Cardiac muscle cell (in vitro differentiated cells and primary cell): ENCODE measurements at regions not wholly inside any gene's neighbourhood (a gene's known extent, or its start where the extent isn't known, plus 50 kb on each side); places are given as distances from the start of the nearest gene placed in this dataset.

Experiments
- DNase-seq, 2 donors: peaks; one replicate each; pipeline versions ENCODE4 v3.0.0 to v3.0.0-alpha.2; 2010 to 2017; ENCODE audit warnings: low read depth in 1 of 2, low spot score in 1 of 2
- H3K27ac ChIP-seq: fragments of 200-600 bp; sonication (generic); 2 replicates; pipeline ENCODE4 v1.5.1; 2016
- H3K27me3 ChIP-seq: fragments of 200-600 bp; sonication (generic); 2 replicates; pipeline ENCODE4 v1.6.0; 2016; ENCODE audit warnings: control low read depth
- H3K36me3 ChIP-seq: fragments of 200-600 bp; sonication (generic); 2 replicates; pipeline ENCODE4 v1.5.1; 2016; ENCODE audit warnings: control low read depth
- H3K4me1 ChIP-seq: fragments of 200-600 bp; sonication (generic); 2 replicates; pipeline ENCODE4 v1.8.1; 2017; ENCODE audit warnings: low read depth, mild to moderate bottlenecking, mixed run types
- H3K4me3 ChIP-seq: fragments of 200-600 bp; sonication (generic); 2 replicates; pipeline ENCODE4 v1.5.1; 2016; ENCODE audit warnings: mild to moderate bottlenecking
- H3K9me3 ChIP-seq: fragments of 200-600 bp; sonication (generic); 2 replicates; pipeline ENCODE4 v1.5.1; 2017; ENCODE audit warnings: low read depth, mild to moderate bottlenecking, control low read depth
- CTCF ChIP-seq: IDR thresholded peaks from 2 replicates; pipeline ENCODE4 v1.5.1; 2012; ENCODE audit warnings: low read depth, mild to moderate bottlenecking, low read length

- no peak overlapping the region for H3K4me3 ChIP-seq
- H3K36me3 ChIP-seq, result no peaks in the 10 kb centered on the region
- TF ChIP-seq CTCF, result no peak
- H3K27me3 ChIP-seq, result no peaks in the 10 kb centered on the region
- H3K27ac ChIP-seq, result no peak overlapping the region
- no peaks in the 10 kb centered on the region for H3K9me3 ChIP-seq
- H3K4me1 ChIP-seq, result no peaks in the 10 kb centered on the region
- DNase-seq, result no peak
These were observed 75.6 kb upstream of the BCL11B start for GRCh38 chr14:99347561-99347960.

GRCh38 chr14:99346470-99347080 is 74.6 kb upstream of the BCL11B start:
- no peak overlapping the region for H3K27ac ChIP-seq

GRCh38 chr14:99345472-99345871 is 73.5 kb upstream of the BCL11B start:
- Histone ChIP-seq H3K9me3 (no peaks in the 10 kb centered on the region), H3K27me3 (no peaks in the 10 kb centered on the region), H3K4me1 (no peaks in the 10 kb centered on the region), H3K4me3 (no peak overlapping the region), H3K27ac (no peak overlapping the region), H3K36me3 (no peaks in the 10 kb centered on the region)
- no peak for TF ChIP-seq CTCF
- no peak for DNase-seq

More at GRCh38 chr14:99346470-99347080, 74.6 kb upstream of the BCL11B start:
- no peak overlapping the region for H3K4me3 ChIP-seq
- H3K4me1 ChIP-seq, result no peaks in the 10 kb centered on the region
- DNase-seq, result no peak
- H3K36me3 ChIP-seq, result no peaks in the 10 kb centered on the region
- H3K9me3 ChIP-seq, result no peaks in the 10 kb centered on the region
- TF ChIP-seq CTCF, result no peak
- no peaks in the 10 kb centered on the region for H3K27me3 ChIP-seq

GRCh38 chr14:99344051-99344758 is 72.2 kb upstream of the BCL11B start:
- H3K27ac ChIP-seq, result no peak overlapping the region
- no peaks in the 10 kb centered on the region for H3K27me3 ChIP-seq
- TF ChIP-seq CTCF, result no peak
- no peaks in the 10 kb centered on the region for H3K4me1 ChIP-seq
- no peaks in the 10 kb centered on the region for H3K9me3 ChIP-seq
- H3K4me3 ChIP-seq, result no peak overlapping the region
- H3K36me3 ChIP-seq, result no peaks in the 10 kb centered on the region
- DNase-seq, result no peak

GRCh38 chr14:99342906-99343305 is 70.9 kb upstream of the BCL11B start:
- H3K27ac ChIP-seq, result no peak overlapping the region
- H3K4me3 ChIP-seq, result no peak overlapping the region
- H3K27me3 ChIP-seq, result no peaks in the 10 kb centered on the region
- DNase-seq, result no peak
- no peaks in the 10 kb centered on the region for H3K9me3 ChIP-seq
- H3K4me1 ChIP-seq, result no peaks in the 10 kb centered on the region
- no peaks in the 10 kb centered on the region for H3K36me3 ChIP-seq
- TF ChIP-seq CTCF, result no peak
